Neural crest cell (in vitro differentiated cells): ENCODE measurements at regions not wholly inside any gene's neighbourhood (a gene's known extent, or its start where the extent isn't known, plus 50 kb on each side); places are given as distances from the start of the nearest gene placed in this dataset.

ENCODE experiments used
- DNase-seq: peaks from one replicate; pipeline ENCODE4 v3.0.0; 2021; ENCODE audit warnings: low read depth, mixed read lengths, low spot score
- H3K27ac Mint-ChIP-seq: one replicate; pipeline ENCODE4 v1.8.0; 2021; ENCODE audit warnings: mild to moderate bottlenecking, mixed read lengths; ENCODE audit not compliant: unreplicated experiment
- H3K27me3 Mint-ChIP-seq: 2 replicates; pipeline ENCODE4 v1.8.0; 2021; ENCODE audit warnings: low read depth, mild to moderate bottlenecking, mixed read lengths
- H3K36me3 Mint-ChIP-seq: 2 replicates; pipeline ENCODE4 v1.8.0; 2021; ENCODE audit warnings: low read depth, mild to moderate bottlenecking, mixed read lengths
- H3K4me1 Mint-ChIP-seq: 2 replicates; pipeline ENCODE4 v1.8.0; 2021; ENCODE audit warnings: mixed read lengths
- H3K4me3 Mint-ChIP-seq: one replicate; pipeline ENCODE4 v1.8.0; 2021; ENCODE audit warnings: mild to moderate bottlenecking, mixed read lengths
- H3K9me3 Mint-ChIP-seq: 2 replicates; pipeline ENCODE4 v1.8.0; 2021; ENCODE audit warnings: mixed read lengths
- TF ChIP-seq, protein P1 (sequence below): fragments of 200-600 bp; sonication (generic); conservative IDR thresholded peaks from 2 replicates; pipeline ENCODE4 v1.5.0; 2021; ENCODE audit warnings: antibody characterized with exemption, mild to moderate bottlenecking

DNA sequence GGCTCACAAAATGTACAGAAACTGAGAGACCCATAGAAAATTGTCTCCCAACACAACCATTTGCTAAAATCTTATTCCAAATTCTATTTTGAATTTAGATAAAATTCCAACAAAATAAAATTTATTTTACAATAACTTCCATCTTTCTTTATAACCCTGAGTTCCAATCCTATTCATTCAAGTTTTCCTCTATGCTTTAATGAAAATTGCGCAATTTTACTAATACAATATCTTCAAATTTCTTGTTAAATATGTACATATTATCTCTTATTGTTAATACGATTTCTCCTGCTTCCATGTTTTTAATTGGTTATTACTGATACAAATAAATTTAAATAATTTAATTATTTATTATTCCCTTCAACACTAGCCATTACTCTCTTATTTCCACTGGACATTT lies 645.2 kb upstream of the COBL start:
- peaks cover 6% of the 10 kb centered on the region for H3K36me3 Mint-ChIP-seq
- no peak for DNase-seq
- no peak overlapping the region for H3K27ac Mint-ChIP-seq
- H3K9me3 Mint-ChIP-seq: peaks cover 5% of the 10 kb centered on the region
- no peak overlapping the region for H3K4me3 Mint-ChIP-seq
- H3K4me1 Mint-ChIP-seq: no peaks in the 10 kb centered on the region
- no peaks in the 10 kb centered on the region for H3K27me3 Mint-ChIP-seq
- TF ChIP-seq, protein P1, sequence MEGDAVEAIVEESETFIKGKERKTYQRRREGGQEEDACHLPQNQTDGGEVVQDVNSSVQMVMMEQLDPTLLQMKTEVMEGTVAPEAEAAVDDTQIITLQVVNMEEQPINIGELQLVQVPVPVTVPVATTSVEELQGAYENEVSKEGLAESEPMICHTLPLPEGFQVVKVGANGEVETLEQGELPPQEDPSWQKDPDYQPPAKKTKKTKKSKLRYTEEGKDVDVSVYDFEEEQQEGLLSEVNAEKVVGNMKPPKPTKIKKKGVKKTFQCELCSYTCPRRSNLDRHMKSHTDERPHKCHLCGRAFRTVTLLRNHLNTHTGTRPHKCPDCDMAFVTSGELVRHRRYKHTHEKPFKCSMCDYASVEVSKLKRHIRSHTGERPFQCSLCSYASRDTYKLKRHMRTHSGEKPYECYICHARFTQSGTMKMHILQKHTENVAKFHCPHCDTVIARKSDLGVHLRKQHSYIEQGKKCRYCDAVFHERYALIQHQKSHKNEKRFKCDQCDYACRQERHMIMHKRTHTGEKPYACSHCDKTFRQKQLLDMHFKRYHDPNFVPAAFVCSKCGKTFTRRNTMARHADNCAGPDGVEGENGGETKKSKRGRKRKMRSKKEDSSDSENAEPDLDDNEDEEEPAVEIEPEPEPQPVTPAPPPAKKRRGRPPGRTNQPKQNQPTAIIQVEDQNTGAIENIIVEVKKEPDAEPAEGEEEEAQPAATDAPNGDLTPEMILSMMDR: no peak

DNA sequence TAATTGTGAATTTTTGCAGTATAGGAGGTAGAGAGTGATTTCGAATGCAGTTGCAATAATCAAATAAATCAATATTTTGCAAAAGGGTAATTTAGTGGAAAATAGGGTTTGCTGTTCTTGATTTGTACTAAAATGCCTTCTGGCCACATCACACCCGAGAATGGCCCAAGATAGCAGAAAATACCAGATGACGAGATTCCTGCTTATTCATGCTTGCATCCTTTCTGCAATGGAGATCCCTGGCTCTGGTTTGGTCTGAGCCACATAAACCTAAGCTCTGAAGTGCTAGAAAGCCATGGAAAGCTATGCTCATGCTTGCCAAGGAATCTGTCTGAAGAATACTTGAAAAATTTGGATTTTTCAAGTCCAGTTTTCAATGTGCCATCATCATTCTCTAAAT lies 634.2 kb upstream of the COBL start:
- TF ChIP-seq, protein P1: no peak
- H3K36me3 Mint-ChIP-seq: peaks cover 3% of the 10 kb centered on the region
- no peaks in the 10 kb centered on the region for H3K27me3 Mint-ChIP-seq
- DNase-seq: no peak
- H3K4me3 Mint-ChIP-seq: no peak overlapping the region
- H3K9me3 Mint-ChIP-seq: peaks cover 7% of the 10 kb centered on the region
- peak overlapping the region; percentile 52 for H3K27ac Mint-ChIP-seq
- H3K4me1 Mint-ChIP-seq: peaks cover 27% of the 10 kb centered on the region

DNA sequence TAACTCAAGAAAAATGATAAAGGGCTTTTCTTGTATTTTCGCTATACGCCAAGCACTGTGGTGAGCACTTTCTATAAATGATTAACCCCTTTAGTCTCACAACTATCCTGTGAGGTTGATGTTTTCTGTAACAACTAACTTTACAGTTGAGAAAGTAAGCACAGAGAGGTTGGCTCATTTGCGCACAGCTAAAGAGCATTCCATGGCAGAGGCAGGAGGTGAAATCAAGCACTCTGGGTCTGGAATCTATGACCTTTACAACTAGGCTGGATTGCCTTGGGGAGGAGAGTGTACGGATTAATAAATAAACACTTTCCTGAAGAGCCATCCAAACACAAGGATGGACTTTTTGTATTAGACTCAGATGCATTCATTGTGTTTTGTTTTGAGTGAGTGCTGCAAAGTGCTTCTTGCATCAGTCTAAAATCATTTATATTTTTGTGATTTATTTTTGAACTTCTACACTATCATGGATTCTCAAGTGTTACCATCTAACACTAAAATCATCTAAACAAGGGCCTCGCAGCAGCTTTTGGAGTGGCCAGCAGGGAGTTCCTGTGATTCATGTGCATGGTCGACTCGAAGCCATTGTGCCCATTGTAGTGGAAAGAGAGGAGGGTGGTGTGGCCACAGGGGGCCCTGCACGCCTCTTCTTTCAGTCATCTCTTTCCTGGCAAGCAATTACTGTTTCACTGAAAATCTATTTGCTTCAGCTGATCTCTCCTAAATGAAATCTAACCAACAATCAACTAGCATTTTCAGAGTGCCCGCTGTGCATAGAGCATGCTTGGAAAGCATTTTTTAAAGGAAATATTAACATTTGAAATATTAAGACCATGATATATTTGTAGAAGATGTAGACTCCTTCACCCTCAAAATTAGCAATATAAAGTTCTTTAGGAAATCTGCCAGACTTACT lies 633.4 kb upstream of the COBL start:
- peaks cover 3% of the 10 kb centered on the region for H3K36me3 Mint-ChIP-seq
- TF ChIP-seq, protein P1: no peak
- H3K4me3 Mint-ChIP-seq: peak overlapping the region; percentile 69
- H3K27ac Mint-ChIP-seq: peak overlapping the region; percentile 52
- H3K4me1 Mint-ChIP-seq: peaks cover 27% of the 10 kb centered on the region
- DNase-seq: peak; percentile 23
- H3K27me3 Mint-ChIP-seq: no peaks in the 10 kb centered on the region
- peaks cover 5% of the 10 kb centered on the region for H3K9me3 Mint-ChIP-seq

DNA sequence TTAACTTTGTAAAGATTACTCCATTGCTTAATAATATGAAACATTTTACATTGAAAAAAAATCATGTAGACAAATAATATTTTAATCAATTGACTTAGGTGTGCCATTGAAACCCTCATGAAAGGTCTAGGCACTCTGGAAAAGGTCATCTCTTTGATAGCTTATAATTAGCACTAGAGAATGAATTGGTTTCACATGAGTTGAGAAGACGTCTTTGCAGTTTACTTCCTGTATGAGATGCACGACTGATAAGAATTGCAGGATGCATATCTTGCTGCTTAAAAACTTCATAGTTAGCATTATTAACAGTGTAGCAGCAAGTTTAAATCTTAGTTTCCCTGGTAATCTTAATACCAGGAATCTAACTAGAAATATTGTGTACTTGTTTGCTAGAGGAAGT lies 614.2 kb upstream of the COBL start:
- Mint-ChIP-seq H3K36me3 (peaks cover 5% of the 10 kb centered on the region), H3K4me1 (no peaks in the 10 kb centered on the region), H3K27me3 (no peaks in the 10 kb centered on the region), H3K9me3 (peaks cover 17% of the 10 kb centered on the region), H3K4me3 (no peak overlapping the region), H3K27ac (no peak overlapping the region)
- TF ChIP-seq, protein P1: no peak
- no peak for DNase-seq

DNA sequence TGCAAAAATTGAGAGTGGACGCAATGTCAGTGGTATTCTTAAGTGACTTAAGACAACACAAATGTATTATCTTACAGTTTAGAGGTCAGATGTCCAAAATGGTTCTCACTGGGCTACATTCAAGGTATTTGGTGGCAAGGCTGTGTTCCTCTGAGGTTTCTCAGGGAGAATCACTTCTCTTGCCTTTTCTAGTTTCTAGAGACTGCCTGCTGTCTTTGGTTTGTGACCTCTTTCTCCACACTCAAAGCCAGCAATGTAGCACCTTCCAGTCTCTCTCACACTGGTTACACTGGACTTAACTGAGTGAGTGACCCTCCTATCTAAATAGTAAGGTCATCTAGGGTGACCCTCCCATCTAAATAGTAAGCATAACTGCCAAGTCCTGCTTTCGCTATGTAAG lies 613.2 kb upstream of the COBL start:
- peaks cover 19% of the 10 kb centered on the region for H3K9me3 Mint-ChIP-seq
- H3K4me3 Mint-ChIP-seq: no peak overlapping the region
- no peaks in the 10 kb centered on the region for H3K27me3 Mint-ChIP-seq
- no peak for DNase-seq
- H3K36me3 Mint-ChIP-seq: peaks cover 5% of the 10 kb centered on the region
- H3K4me1 Mint-ChIP-seq: no peaks in the 10 kb centered on the region
- H3K27ac Mint-ChIP-seq: no peak overlapping the region
- TF ChIP-seq, protein P1: no peak
